ENCODE measurements at regions not wholly inside any gene's neighbourhood (a gene's known extent, or its start where the extent isn't known, plus 50 kb on each side); places are given as distances from the start of the nearest gene placed in this dataset.
"Not testable (repeated sequence)": the region's sequence is repeated elsewhere in the genome, so short reads cannot be mapped to it uniquely, and the experiment has no call there.

DNA sequence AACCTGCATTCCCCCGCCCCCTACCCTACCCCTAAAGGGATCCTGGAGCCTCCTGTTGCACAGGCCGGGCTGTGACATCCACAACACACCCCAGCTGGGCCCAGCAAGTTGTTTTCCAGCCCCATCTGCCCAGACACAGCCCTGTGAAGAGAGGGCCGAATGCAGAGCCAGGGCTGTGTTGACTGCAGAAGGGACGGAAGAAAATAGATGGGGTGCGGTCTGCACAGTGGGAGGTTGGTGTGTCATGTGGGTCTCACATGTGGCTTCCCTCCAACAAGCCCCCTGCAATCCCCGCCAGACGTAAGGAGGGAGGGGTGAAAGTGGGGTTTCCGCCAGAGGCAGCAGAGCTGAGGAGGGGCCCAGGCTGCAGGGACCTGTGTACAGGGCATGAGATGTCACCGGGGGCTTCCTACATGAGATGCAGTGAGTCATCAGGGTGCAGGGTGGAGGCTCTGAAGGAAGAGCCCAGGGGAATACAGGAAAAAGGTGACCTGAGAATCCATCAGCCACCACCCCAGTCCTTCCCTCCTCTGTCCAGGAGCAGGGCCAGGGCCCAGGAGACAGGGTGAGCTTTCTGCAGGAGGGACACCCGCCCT is 60.2 kb upstream of the SULF2 start:
- DNase-seq, result not testable (repeated sequence)

DNA sequence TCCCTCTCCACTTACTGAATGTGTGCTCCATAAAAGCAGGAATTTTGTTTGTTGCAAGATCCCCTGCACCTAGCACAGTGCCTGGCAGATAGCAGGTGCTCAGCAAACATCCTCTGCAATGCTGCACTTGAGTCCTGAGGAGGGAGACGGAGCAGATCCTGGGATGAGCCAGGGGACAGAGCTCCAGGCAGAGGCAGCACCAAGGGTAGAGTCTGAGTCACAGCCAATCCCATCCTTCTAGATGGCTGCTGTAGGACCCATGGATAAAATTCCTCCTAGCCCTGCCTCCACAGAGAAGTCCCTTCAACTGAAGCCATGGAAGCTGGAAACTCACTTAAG is 59.3 kb upstream of the SULF2 start:
- DNase-seq, result not testable (repeated sequence)

DNA sequence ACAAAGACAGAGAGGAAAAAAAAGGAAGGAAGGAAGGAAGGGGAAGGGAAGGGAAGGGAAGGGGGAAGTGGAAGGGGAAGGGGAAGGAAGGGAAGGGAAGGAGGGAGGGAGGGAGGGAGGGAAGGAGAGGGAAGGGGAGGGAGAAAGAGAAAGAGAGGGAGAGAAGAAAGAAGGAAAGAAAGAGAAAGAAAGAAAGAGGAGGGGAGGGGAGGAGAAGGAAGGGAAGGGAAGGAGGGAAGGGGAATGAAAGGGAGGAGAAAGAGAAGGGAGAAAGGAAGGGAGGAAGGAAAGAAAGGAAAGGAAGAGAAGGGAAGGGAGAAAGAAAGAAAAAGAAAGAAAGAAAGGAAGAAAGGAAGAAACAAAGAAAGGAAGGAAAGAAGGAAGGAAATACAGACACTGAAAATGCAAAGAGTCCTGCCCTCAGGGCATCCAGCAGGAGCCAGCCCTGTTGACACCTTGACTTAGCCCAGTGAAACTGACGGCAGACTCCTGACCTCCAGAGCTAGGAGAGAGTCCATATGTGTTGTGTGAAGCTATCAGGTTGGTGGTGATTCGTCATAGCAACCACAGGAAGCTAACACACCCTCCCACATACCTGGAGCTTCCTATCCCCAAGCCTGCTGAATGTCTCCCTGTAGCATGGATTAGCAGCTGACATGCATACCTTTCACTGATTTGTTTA is 58.7 kb upstream of the SULF2 start:
- no peak for DNase-seq

DNA sequence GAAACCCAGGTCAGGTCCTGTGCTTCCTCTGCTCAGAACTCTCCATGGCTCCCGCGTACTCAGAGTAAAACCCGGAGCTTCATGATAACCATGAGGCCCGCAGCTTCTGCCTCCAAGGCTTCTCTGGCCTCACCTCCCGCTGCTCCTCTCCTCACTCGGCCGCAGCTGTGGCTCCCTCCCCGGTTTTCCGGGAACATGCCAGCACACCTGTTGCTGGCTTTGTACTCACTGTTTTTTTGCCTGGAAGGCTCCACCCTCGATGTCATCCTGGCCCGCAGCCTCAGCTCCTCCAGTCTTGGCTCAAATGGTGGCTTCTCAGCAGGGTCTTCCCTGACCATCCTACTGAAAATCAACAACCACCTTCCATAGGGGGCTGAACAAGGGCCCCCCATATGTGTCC is 57.7 kb upstream of the SULF2 start:
- DNase-seq, result not testable (repeated sequence)

DNA sequence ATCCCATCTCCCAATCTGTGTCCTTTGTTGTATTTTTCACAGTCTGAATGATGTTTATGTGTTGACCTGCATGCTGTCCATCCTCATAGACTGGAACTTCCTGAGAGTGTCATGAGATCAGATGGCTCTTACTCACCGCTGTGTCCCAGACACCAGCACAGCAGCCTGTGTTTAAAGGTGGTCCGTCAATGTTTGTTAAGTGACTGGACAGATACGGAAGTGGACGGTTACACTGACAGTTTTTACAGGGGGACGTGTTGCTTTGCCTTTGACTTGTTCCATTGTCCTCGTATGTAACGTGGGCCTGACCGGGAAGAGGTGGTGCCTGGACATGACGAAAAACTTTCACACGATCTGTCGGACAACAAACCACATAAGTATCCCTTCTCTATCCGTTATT is 56.7 kb upstream of the SULF2 start:
- DNase-seq, result not testable (repeated sequence)

DNA sequence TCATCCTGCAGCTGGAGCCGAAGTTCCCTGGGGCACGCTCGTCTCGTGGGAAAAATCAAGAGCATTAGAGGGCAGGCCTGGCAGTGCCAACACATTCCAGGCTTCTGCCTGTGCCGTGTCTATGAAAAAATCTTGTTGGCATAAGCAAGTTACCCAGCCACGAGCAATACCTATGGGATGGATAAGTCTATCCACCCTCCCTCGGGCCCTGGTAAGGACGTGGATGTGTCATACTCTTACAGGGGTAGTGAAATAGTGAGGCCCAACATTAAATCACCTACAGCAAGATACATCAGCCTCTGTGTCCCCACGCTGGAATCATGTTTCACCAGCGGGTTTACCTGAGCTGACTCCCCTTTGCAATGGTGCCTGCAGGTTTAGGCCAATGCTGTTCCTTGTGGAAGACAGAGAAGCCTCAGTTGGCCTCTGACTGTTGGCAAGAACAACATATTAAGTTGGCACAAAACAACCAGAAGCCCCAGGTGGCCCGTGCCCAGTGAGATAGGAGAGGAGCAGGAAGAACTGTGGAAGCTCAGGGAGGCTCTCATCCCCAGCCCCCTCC is 51.1 kb upstream of the SULF2 start:
- not testable (repeated sequence) for DNase-seq
